Esophagus (tissue), 2 donors: ENCODE measurements at regions not wholly inside any gene's neighbourhood (a gene's known extent, or its start where the extent isn't known, plus 50 kb on each side); places are given as distances from the start of the nearest gene placed in this dataset.

Experiments
- H3K27ac ChIP-seq, 2 donors: one replicate each; pipeline ENCODE4 v1.5.1; 2013; ENCODE audit warnings: low read depth in 2 of 2, mild to moderate bottlenecking in 2 of 2, inconsistent platforms in 1 of 2, low read length in 1 of 2, moderate library complexity in 1 of 2
- H3K27me3 ChIP-seq, 2 donors: one replicate each; pipeline ENCODE4 v1.6.1; 2013; ENCODE audit warnings: low read length in 2 of 2, control low read depth in 1 of 2, mild to moderate bottlenecking in 1 of 2; ENCODE audit not compliant: insufficient read depth in 2 of 2, control insufficient read depth in 1 of 2
- H3K36me3 ChIP-seq, 2 donors: one replicate each; pipeline ENCODE4 v1.6.1; 2013; ENCODE audit warnings: low read length in 1 of 2; ENCODE audit not compliant: control insufficient read depth in 2 of 2, insufficient read depth in 2 of 2
- H3K4me1 ChIP-seq, 2 donors: one replicate each; pipeline ENCODE4 v1.6.1; 2013; ENCODE audit warnings: low read length in 1 of 2; ENCODE audit not compliant: control insufficient read depth in 2 of 2, insufficient read depth in 2 of 2
- H3K4me3 ChIP-seq, 2 donors: one replicate each; pipeline ENCODE4 v1.5.1; 2013; ENCODE audit warnings: low read length in 2 of 2, mild to moderate bottlenecking in 2 of 2, low read depth in 1 of 2, moderate library complexity in 1 of 2
- H3K9me3 ChIP-seq, 2 donors: one replicate each; pipeline ENCODE4 v1.6.1; 2013; ENCODE audit warnings: mild to moderate bottlenecking in 2 of 2, low read depth in 1 of 2, low read length in 1 of 2, moderate library complexity in 1 of 2; ENCODE audit not compliant: control insufficient read depth in 2 of 2, insufficient read depth in 1 of 2
- whole genome bisulfite sequencing, 2 donors: extraction: QIAGEN DNeasy Blood & Tissue Kit; methylation state at CpG; one replicate each; pipeline ENCODE4 v1.1.7; 2013; 5-methylcytosine and 5-hydroxymethylcytosine counted together
- donor health status: healthy with polysubstance abuse.
- donor health status: Bipolar disorder and iron deficiency.

DNA sequence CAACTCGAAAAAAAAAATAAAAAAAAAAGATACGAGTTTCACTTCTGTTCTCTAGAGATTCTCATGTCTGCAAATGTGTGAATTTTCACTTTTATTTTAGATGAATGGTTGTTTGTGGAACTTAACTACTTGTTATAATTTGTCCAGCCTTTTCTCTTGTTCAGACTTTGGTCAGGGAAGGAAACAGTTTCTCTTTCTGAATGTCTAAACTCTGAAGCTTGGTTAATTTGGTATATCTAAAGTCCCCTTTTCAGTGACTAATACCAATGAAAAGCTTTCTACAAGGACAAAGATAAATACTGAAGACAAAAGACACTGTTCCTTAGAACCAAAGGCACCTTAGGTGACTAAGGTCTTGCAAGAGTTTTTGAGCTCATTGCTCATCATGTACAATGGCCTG, 144.4 kb upstream of the PIEZO2 start:
- Histone ChIP-seq H3K27me3 (peaks cover 0 to 3% of the 10 kb centered on the region in 2 donors), H3K4me1 (no peaks in the 10 kb centered on the region), H3K9me3 (no peaks in the 10 kb centered on the region), H3K4me3 (no peak overlapping the region), H3K27ac (no peak overlapping the region), H3K36me3 (no peaks in the 10 kb centered on the region)
- WGBS, 2 donors: 63 to 68% methylated on average over 2 of the region's 2 CpGs

DNA sequence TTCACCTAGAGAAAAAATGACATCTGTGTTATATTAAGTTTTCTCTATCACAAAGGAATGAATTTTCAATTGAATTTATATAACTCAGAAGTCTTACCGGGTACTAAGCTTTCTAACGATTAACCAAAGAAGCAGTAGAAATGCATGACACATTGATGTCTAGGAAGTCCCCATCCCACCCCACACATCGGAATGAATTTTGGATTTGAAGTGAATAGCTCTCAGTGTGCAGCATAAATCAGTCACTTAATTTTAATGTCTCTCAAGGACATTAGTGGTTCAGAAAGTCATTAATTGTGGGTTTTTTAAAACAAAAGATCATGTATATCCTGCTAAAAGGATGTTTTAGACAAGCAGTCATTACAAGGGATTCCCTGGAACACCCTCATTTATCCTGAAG, 141.4 kb upstream of the PIEZO2 start:
- Histone ChIP-seq H3K27me3 (peaks cover 0 to 3% of the 10 kb centered on the region in 2 donors), H3K9me3 (no peaks in the 10 kb centered on the region), H3K27ac (no peak overlapping the region), H3K4me3 (no peak overlapping the region), H3K4me1 (no peaks in the 10 kb centered on the region), H3K36me3 (no peaks in the 10 kb centered on the region)
- 86 to 87% methylated on average over 3 of the region's 3 CpGs for WGBS, 2 donors

DNA sequence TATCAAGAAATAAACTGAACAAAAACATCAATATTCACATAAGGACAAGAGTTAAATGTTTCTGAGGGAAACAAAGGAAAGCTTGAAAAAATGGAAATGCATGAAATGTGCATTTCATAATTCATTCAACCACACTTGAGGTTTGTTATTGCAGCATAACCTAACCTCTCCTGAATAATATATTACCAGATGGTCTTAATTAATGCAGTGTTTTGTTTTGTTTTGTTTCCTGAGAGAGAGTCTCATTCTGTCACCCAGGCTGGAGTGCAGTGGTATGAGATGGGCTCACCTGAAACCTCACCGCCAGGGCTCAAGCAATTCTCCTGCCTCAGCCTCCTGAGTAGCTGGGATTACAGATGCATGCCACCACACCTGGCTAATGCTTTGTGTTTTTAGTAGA, 139.9 kb upstream of the PIEZO2 start:
- H3K9me3 ChIP-seq: no peaks in the 10 kb centered on the region
- no peak overlapping the region for H3K27ac ChIP-seq
- peaks cover 0 to 3% of the 10 kb centered on the region in 2 donors for H3K27me3 ChIP-seq
- WGBS, 2 donors: 95 to 96% methylated on average over 1 of the region's 1 CpG
- H3K4me1 ChIP-seq: no peaks in the 10 kb centered on the region
- no peak overlapping the region for H3K4me3 ChIP-seq
- no peaks in the 10 kb centered on the region for H3K36me3 ChIP-seq

GRCh38 chr18:11288401-11288800, 139.0 kb upstream of the PIEZO2 start:
- Histone ChIP-seq H3K36me3 (no peaks in the 10 kb centered on the region), H3K27me3 (peaks cover 0 to 3% of the 10 kb centered on the region in 2 donors), H3K4me1 (no peaks in the 10 kb centered on the region), H3K4me3 (no peak overlapping the region), H3K27ac (no peak overlapping the region), H3K9me3 (no peaks in the 10 kb centered on the region)
- 80 to 95% methylated on average over 1 of the region's 1 CpG for WGBS, 2 donors

- Histone ChIP-seq H3K4me3 (no peak overlapping the region), H3K27me3 (no peaks in the 10 kb centered on the region), H3K27ac (no peak overlapping the region), H3K36me3 (no peaks in the 10 kb centered on the region), H3K4me1 (no peaks in the 10 kb centered on the region), H3K9me3 (no peaks in the 10 kb centered on the region)
- WGBS, 2 donors: 90 to 95% methylated on average over 3 of the region's 3 CpGs
These were observed 137.1 kb upstream of the PIEZO2 start for GRCh38 chr18:11286431-11286830.

DNA sequence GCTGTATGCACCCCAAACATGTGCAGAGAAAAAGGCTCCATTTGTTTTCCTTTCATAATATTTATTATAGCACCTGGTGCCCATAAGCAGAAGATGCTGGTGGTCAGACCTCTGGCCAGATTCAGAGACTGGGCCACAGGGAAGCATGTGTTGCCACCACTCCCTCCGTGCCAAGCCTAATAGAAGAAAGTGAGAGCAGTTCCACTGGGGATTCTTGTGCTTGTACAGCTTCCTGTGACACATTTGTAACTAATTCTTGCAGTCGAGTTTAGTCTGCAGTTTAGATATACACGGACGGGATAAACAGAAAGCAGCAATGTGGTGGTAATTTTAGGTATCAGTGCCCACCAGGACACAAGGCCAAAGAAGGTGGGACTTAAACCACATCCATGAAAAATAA, 135.4 kb upstream of the PIEZO2 start:
- no peaks in the 10 kb centered on the region for H3K27me3 ChIP-seq
- no peaks in the 10 kb centered on the region for H3K9me3 ChIP-seq
- H3K36me3 ChIP-seq: no peaks in the 10 kb centered on the region
- H3K4me1 ChIP-seq: no peaks in the 10 kb centered on the region
- H3K4me3 ChIP-seq: no peak overlapping the region
- WGBS, 2 donors: 66 to 73% methylated on average over 4 of the region's 4 CpGs
- no peak overlapping the region for H3K27ac ChIP-seq

- 84 to 87% methylated on average over 3 of the region's 3 CpGs for WGBS, 2 donors
- Histone ChIP-seq H3K27me3 (no peaks in the 10 kb centered on the region), H3K27ac (no peak overlapping the region), H3K9me3 (peaks cover 0 to 3% of the 10 kb centered on the region in 2 donors), H3K4me3 (no peak overlapping the region), H3K36me3 (no peaks in the 10 kb centered on the region), H3K4me1 (no peaks in the 10 kb centered on the region)
These were observed 135.0 kb upstream of the PIEZO2 start for GRCh38 chr18:11284349-11284748.

DNA sequence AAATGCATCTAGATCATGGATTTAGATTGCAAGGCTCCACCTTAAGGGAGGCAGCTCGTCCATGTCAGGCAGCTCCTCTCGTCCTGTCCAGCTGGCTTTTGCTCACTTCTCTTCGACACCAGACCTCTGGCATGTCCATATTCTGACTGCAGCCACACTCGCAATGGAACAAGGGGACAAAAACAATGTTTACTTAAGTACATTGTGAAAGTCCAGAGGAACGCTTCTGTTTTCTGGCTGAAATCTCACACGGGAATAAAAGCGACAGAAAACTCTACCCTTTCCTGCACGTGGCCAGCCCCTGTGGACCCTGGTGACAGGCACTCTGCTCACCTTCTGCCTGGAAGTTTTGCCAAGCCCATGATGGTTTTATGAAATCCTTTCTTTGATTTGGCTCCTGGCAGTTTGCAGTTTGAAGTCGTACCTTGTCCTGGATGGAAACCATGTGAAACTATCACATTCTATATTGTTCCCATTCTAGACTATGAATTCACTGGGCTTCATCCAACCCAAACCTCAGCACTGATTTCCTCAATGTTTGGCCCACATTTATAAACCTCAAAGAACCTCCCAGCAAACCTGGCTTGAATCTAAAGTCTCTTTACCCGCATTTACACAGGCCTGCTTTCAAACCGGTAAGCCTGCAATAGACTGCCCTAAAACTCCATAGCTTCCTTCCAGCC, 134.3 kb upstream of the PIEZO2 start:
- no peak overlapping the region for H3K4me3 ChIP-seq
- H3K36me3 ChIP-seq: no peaks in the 10 kb centered on the region
- H3K4me1 ChIP-seq: no peaks in the 10 kb centered on the region
- WGBS, 2 donors: 43 to 44% methylated on average over 11 of the region's 11 CpGs
- H3K27me3 ChIP-seq: no peaks in the 10 kb centered on the region
- no peak overlapping the region for H3K27ac ChIP-seq
- H3K9me3 ChIP-seq: peaks cover 0 to 3% of the 10 kb centered on the region in 2 donors

- Histone ChIP-seq H3K27me3 (no peaks in the 10 kb centered on the region), H3K4me1 (no peaks in the 10 kb centered on the region), H3K36me3 (no peaks in the 10 kb centered on the region), H3K27ac (no peak overlapping the region), H3K9me3 (peaks cover 0 to 3% of the 10 kb centered on the region in 2 donors), H3K4me3 (no peak overlapping the region)
- WGBS, 2 donors: 79 to 82% methylated on average over 3 of the region's 3 CpGs
These were observed 130.1 kb upstream of the PIEZO2 start for GRCh38 chr18:11279461-11279860.

GRCh38 chr18:11276678-11277077, 127.3 kb upstream of the PIEZO2 start:
- WGBS, 2 donors: 68 to 72% methylated on average over 2 of the region's 2 CpGs
- Histone ChIP-seq H3K4me1 (no peaks in the 10 kb centered on the region), H3K4me3 (no peak overlapping the region), H3K27ac (no peak overlapping the region), H3K9me3 (peaks cover 0 to 3% of the 10 kb centered on the region in 2 donors), H3K27me3 (peaks cover 0 to 2% of the 10 kb centered on the region in 2 donors), H3K36me3 (no peaks in the 10 kb centered on the region)
